ENCODE measurements at regions not wholly inside any gene's neighbourhood (a gene's known extent, or its start where the extent isn't known, plus 50 kb on each side); places are given as distances from the start of the nearest gene placed in this dataset.

DNA sequence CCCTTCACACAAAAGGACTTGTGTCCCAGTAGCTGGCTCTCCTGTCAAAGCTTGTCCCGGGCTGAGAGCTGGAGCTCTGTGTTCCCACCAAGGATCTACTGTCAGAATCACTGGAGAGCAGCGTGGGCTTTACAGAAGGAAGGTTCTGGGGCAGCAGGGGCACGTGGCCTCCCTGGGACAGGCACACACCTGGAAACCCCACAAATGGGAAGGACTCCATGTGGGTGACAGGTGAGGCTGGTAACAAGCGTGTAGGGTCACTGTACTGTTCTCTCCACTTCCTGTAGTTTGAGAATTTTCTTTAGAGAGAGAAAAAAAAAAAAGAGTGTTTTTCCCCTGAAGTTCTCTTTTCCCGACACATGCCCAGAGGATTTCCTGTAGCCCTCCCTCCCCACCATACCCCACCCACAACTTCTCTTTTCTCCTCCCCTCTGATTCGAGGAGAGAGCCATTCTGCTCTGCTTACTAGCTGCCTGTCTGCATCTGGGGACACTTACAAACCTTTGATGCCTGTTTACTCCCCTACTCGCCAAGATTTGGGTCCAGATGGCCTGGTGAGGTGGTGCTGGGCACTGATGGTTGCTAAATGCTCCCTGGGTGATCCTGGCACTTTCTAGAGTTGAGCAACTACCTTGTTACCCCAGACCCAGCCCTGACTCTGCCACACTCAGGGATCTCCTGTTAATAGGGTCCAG is 84.1 kb upstream of the SIRPA start:
- no peak overlapping the region for H3K27ac Mint-ChIP-seq (ENCODE audit: unreplicated experiment)
- no peak for TF ChIP-seq CTCF (IDR thresholded peaks at IDR 0.05; ENCODE audit: insufficient read depth in 1 of 2, low read depth in 1 of 2, low read length in 1 of 2, severe bottlenecking in 1 of 2, unreplicated experiment in 1 of 2)
- H3K4me3 ChIP-seq (ENCODE audit: low read depth, low read length): no peak overlapping the region
- no peaks in the 10 kb centered on the region for H3K36me3 ChIP-seq (ENCODE audit: control insufficient read depth, insufficient read depth, low read length)
- intact Hi-C loops (cut with micrococcal nuclease; ENCODE audit: unreplicated experiment): no loop called here
- DNase-seq: no peak
- no peaks in the 10 kb centered on the region for H3K4me1 ChIP-seq
- no peaks in the 10 kb centered on the region for H3K27me3 ChIP-seq (replicated peaks; ENCODE audit: control insufficient read depth, insufficient read depth, low read length)
- H3K4me1 Mint-ChIP-seq (ENCODE audit: low read depth, unreplicated experiment): peaks cover 8% of the 10 kb centered on the region
- no peaks in the 10 kb centered on the region for H3K27me3 Mint-ChIP-seq (ENCODE audit: insufficient read depth, unreplicated experiment)
- ChIA-PET CTCF (interaction anchor here (0.6 kb wide), 2 partner anchors 10 to 723 kb away, joined by 3 to 4 read pairs; no protein-coding TSS in a partner anchor), POLR2A (no interaction called here)
- no peaks in the 10 kb centered on the region for H3K36me3 Mint-ChIP-seq (ENCODE audit: insufficient read depth, unreplicated experiment)
- no peaks in the 10 kb centered on the region for H3K9me3 ChIP-seq
- H3K4me3 Mint-ChIP-seq (ENCODE audit: unreplicated experiment): no peak overlapping the region
- BruUV-seq (replicated peaks): no TSS peak
- no peaks in the 10 kb centered on the region for H3K9me3 Mint-ChIP-seq (ENCODE audit: unreplicated experiment)

GRCh38 chr20:1810572-1810925 is 84.7 kb upstream of the SIRPA start:
- Mint-ChIP-seq H3K4me3 (ENCODE audit: unreplicated experiment) (no peak overlapping the region), H3K36me3 (ENCODE audit: insufficient read depth, unreplicated experiment) (no peaks in the 10 kb centered on the region), H3K9me3 (ENCODE audit: unreplicated experiment) (no peaks in the 10 kb centered on the region), H3K27me3 (ENCODE audit: insufficient read depth, unreplicated experiment) (no peaks in the 10 kb centered on the region), H3K27ac (ENCODE audit: unreplicated experiment) (no peak overlapping the region), H3K4me1 (ENCODE audit: low read depth, unreplicated experiment) (peaks cover 8% of the 10 kb centered on the region)
- ChIA-PET CTCF (interaction anchor here (0.6 kb wide), 1 partner anchor 10 kb away, joined by 4 read pairs; no protein-coding TSS in a partner anchor), POLR2A (no interaction called here)
- Histone ChIP-seq H3K36me3 (ENCODE audit: control insufficient read depth, insufficient read depth, low read length) (no peaks in the 10 kb centered on the region), H3K4me1 (no peaks in the 10 kb centered on the region; the same call in 1 of the 2 replicates), H3K4me3 (ENCODE audit: low read depth, low read length) (no peak overlapping the region), H3K9me3 (no peaks in the 10 kb centered on the region), H3K27me3 (replicated peaks; ENCODE audit: control insufficient read depth, insufficient read depth, low read length) (no peaks in the 10 kb centered on the region)
- intact Hi-C loops (cut with micrococcal nuclease; ENCODE audit: unreplicated experiment): no loop called here
- no peak for DNase-seq
- TF ChIP-seq CTCF (IDR thresholded peaks at IDR 0.05; ENCODE audit: insufficient read depth in 1 of 2, low read depth in 1 of 2, low read length in 1 of 2, severe bottlenecking in 1 of 2, unreplicated experiment in 1 of 2): no peak
- no TSS peak for BruUV-seq (replicated peaks)

- Mint-ChIP-seq H3K4me3 (ENCODE audit: unreplicated experiment) (no peak overlapping the region), H3K36me3 (ENCODE audit: insufficient read depth, unreplicated experiment) (no peaks in the 10 kb centered on the region), H3K27me3 (ENCODE audit: insufficient read depth, unreplicated experiment) (no peaks in the 10 kb centered on the region), H3K27ac (ENCODE audit: unreplicated experiment) (no peak overlapping the region), H3K9me3 (ENCODE audit: unreplicated experiment) (no peaks in the 10 kb centered on the region), H3K4me1 (ENCODE audit: low read depth, unreplicated experiment) (peaks cover 8% of the 10 kb centered on the region)
- H3K36me3 ChIP-seq (ENCODE audit: control insufficient read depth, insufficient read depth, low read length): no peaks in the 10 kb centered on the region
- H3K9me3 ChIP-seq: no peaks in the 10 kb centered on the region
- POLR2A ChIA-PET: no interaction called here
- TF ChIP-seq CTCF (IDR thresholded peaks at IDR 0.05; ENCODE audit: insufficient read depth in 1 of 2, low read depth in 1 of 2, low read length in 1 of 2, severe bottlenecking in 1 of 2, unreplicated experiment in 1 of 2): no peak
- CTCF ChIA-PET: interaction anchor here (0.6 kb wide), 1 partner anchor 11 kb away, joined by 4 read pairs; no protein-coding TSS in a partner anchor
- H3K4me3 ChIP-seq (ENCODE audit: low read depth, low read length): no peak overlapping the region
- intact Hi-C loops (cut with micrococcal nuclease; ENCODE audit: unreplicated experiment): no loop called here
- H3K27me3 ChIP-seq (replicated peaks; ENCODE audit: control insufficient read depth, insufficient read depth, low read length): no peaks in the 10 kb centered on the region
- H3K4me1 ChIP-seq: peaks cover 6% of the 10 kb centered on the region
- no TSS peak for BruUV-seq (replicated peaks)
- DNase-seq: no peak
Observed at GRCh38 chr20:1809611-1810510, 85.3 kb upstream of the SIRPA start.
